ENCODE measurements at regions not wholly inside any gene's neighbourhood (a gene's known extent, or its start where the extent isn't known, plus 50 kb on each side); places are given as distances from the start of the nearest gene placed in this dataset.
A peak's percentile ranks its signal among the peaks of the same experiment; 100 is the strongest.

- no peak overlapping the region for H3K27ac ChIP-seq
- no peak for DNase-seq (ENCODE audit: low spot score)
- POLR2A ChIA-PET (ENCODE audit: low non-redundant PET), result no interaction called here
- CTCF ChIA-PET, result no interaction called here
- TF ChIP-seq CTCF (conservative IDR thresholded peaks at IDR 0.05; ENCODE audit: low read depth), result no peak
These were observed 179.2 kb downstream of the NHLRC3 start for GRCh38 chr13:39217471-39217870.

GRCh38 chr13:39224671-39225240, 186.5 kb downstream of the NHLRC3 start:
- ChIA-PET POLR2A (ENCODE audit: low non-redundant PET) (no interaction called here), CTCF (interaction anchor here (1.0 kb wide), 1 partner anchor 65 kb away, joined by 3 read pairs; no protein-coding TSS in a partner anchor)
- H3K27ac ChIP-seq, result no peak overlapping the region
- TF ChIP-seq CTCF (conservative IDR thresholded peaks at IDR 0.05; ENCODE audit: low read depth), result no peak
- peak; percentile 19 for DNase-seq (ENCODE audit: low spot score)

- TF ChIP-seq CTCF (conservative IDR thresholded peaks at IDR 0.05; ENCODE audit: low read depth), result no peak
- CTCF ChIA-PET, result interaction anchor here (0.7 to 0.9 kb wide), 3 partner anchors 78 to 909 kb away, joined by 3 to 4 read pairs (median 3); no protein-coding TSS in a partner anchor
- no peak overlapping the region for H3K27ac ChIP-seq
- POLR2A ChIA-PET (ENCODE audit: low non-redundant PET), result no interaction called here
- DNase-seq (ENCODE audit: low spot score), result no peak
These were observed 187.6 kb downstream of the NHLRC3 start for GRCh38 chr13:39225860-39226259.

GRCh38 chr13:39226359-39226758, 188.1 kb downstream of the NHLRC3 start:
- ChIA-PET POLR2A (ENCODE audit: low non-redundant PET) (no interaction called here), CTCF (interaction anchor here (0.7 kb wide), 1 partner anchor 908 kb away, joined by 3 read pairs; no protein-coding TSS in a partner anchor)
- H3K27ac ChIP-seq, result no peak overlapping the region
- TF ChIP-seq CTCF (conservative IDR thresholded peaks at IDR 0.05; ENCODE audit: low read depth), result no peak
- DNase-seq (ENCODE audit: low spot score), result no peak

- ChIA-PET POLR2A (ENCODE audit: low non-redundant PET) (no interaction called here), CTCF (no interaction called here)
- DNase-seq (ENCODE audit: low spot score), result no peak
- TF ChIP-seq CTCF (conservative IDR thresholded peaks at IDR 0.05; ENCODE audit: low read depth), result no peak
- H3K27ac ChIP-seq, result no peak overlapping the region
These were observed 194.2 kb downstream of the NHLRC3 start for GRCh38 chr13:39232401-39232980.

- CTCF ChIA-PET, result no interaction called here
- no peak for DNase-seq (ENCODE audit: low spot score)
- H3K27ac ChIP-seq, result no peak overlapping the region
- POLR2A ChIA-PET (ENCODE audit: low non-redundant PET), result no interaction called here
- no peak for TF ChIP-seq CTCF (conservative IDR thresholded peaks at IDR 0.05; ENCODE audit: low read depth)
These were observed 194.7 kb downstream of the NHLRC3 start for GRCh38 chr13:39232999-39233398.
